Spleen (tissue), 11 donors: ENCODE measurements at regions not wholly inside any gene's neighbourhood (a gene's known extent, or its start where the extent isn't known, plus 50 kb on each side); places are given as distances from the start of the nearest gene placed in this dataset.

Source experiments
- DNase-seq: peaks from one replicate; pipeline ENCODE4 v3.0.0-alpha.2; 2020
- H3K27ac ChIP-seq, 8 donors: fragments of 200-600 bp; sonication (generic) in 7 of 8; 1 replicate in 4 of 8; 2 replicates in 4 of 8; pipeline versions ENCODE4 v1.5.0 to v1.8.0; 2016 to 2021; ENCODE audit warnings: inconsistent platforms in 4 of 8, mild to moderate bottlenecking in 4 of 8, moderate library complexity in 1 of 8
- H3K27me3 ChIP-seq, 7 donors: fragments of 200-600 bp; sonication (generic) in 6 of 7; replicated peaks in 1 of 7; 1 replicate in 4 of 7; 2 replicates in 3 of 7; pipeline versions ENCODE4 v1.5.0 to v1.8.0; 2016 to 2021; ENCODE audit warnings: inconsistent platforms in 3 of 7, mild to moderate bottlenecking in 1 of 7
- H3K36me3 ChIP-seq, 6 donors: fragments of 200-600 bp; sonication (generic) in 5 of 6; 1 replicate in 4 of 6; 2 replicates in 2 of 6; pipeline versions ENCODE4 v1.5.0 to v1.8.0; 2016 to 2021; ENCODE audit warnings: inconsistent platforms in 2 of 6
- H3K4me1 ChIP-seq, 6 donors: fragments of 200-600 bp; sonication (generic) in 5 of 6; 1 replicate in 3 of 6; 2 replicates in 3 of 6; pipeline versions ENCODE4 v1.5.0 to v1.8.0; 2016 to 2021; ENCODE audit warnings: inconsistent platforms in 3 of 6
- H3K4me3 ChIP-seq, 8 donors: fragments of 200-600 bp; sonication (generic) in 7 of 8; 1 replicate in 4 of 8; 2 replicates in 4 of 8; pipeline versions ENCODE4 v1.5.0 to v1.8.0; 2016 to 2021; ENCODE audit warnings: inconsistent platforms in 4 of 8, mild to moderate bottlenecking in 4 of 8, moderate library complexity in 2 of 8
- H3K9me3 ChIP-seq, 8 donors: fragments of 200-600 bp; sonication (generic) in 7 of 8; 1 replicate in 4 of 8; 2 replicates in 4 of 8; pipeline versions ENCODE4 v1.5.0 to v1.8.0; 2016 to 2021; ENCODE audit warnings: inconsistent platforms in 4 of 8
- POLR2A ChIP-seq, 3 donors: fragments of 450-650 bp; IDR thresholded peaks; one replicate each; pipeline ENCODE4 v1.5.1; 2017; ENCODE audit warnings: antibody characterized with exemption in 3 of 3, mild to moderate bottlenecking in 1 of 3
- POLR2AphosphoS5 ChIP-seq, 3 donors: sonication (generic); formaldehyde crosslinking; IDR thresholded peaks; one replicate each; pipeline ENCODE4 v1.5.1; 2017; ENCODE audit warnings: antibody characterized with exemption in 3 of 3
- WGBS, 5 donors: extraction: QIAGEN DNeasy Blood & Tissue Kit in 3 of 5; methylation state at CpG; one replicate each; pipeline versions ENCODE4 v1.1.5 to v1.1.7; 2013 to 2018; 5-methylcytosine and 5-hydroxymethylcytosine counted together
- intact Hi-C: fragments of 100-400 bp; cut with DNase I; formaldehyde crosslinking; loops from one replicate; pipeline ENCODE4 v1.15.0; 2023; ENCODE audit warnings: low total_unique reads
- TF ChIP-seq, protein P1 (sequence below), 11 experiments: fragments of 200-600 bp in 7 of 11; fragments of 450-650 bp in 4 of 11; sonication (generic) in 4 of 11; IDR thresholded peaks in 8 of 11; conservative IDR thresholded peaks in 3 of 11; 1 replicate in 7 of 11; 2 replicates in 4 of 11; pipeline versions ENCODE4 v1.4.0 to v1.8.0; 2016 to 2021; ENCODE audit warnings: antibody characterized with exemption in 11 of 11, inconsistent platforms in 4 of 11, mild to moderate bottlenecking in 1 of 11
- donor health status: healthy with polysubstance abuse.
- donor health status: DM: no; HTN: no; CAD: no; lungs with moderate emphysema.
- donor health status: DM: no; HTN: no; CAD: no.
- donor health status: Bipolar disorder and iron deficiency.
- donor health status: healthy.
- donor health status: DM: no; HTN: no; CAD: no.
- donor health status: DM: yes; HTN: yes; CAD: no.

DNA sequence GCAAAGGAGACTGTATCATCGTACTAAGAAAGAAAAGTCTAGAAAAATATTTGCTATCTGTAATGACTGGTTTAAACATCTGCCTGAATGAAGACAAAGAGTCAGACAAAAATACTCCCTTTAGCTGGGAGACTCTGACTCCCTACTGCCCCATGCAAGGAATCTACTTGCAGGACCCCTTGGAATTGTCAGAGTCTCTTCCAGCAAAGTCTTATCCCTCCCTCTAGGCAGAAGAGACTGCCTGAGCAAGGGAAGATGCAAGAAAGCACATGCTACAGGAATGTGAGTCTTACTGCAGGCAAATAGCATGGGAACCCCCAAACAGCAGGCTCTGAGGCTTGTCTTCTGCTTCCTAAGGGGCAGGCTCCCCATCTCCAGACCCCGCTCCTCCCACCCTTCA, 154.0 kb downstream of the KCNA5 start:
- intact Hi-C loops = no loop called here

DNA sequence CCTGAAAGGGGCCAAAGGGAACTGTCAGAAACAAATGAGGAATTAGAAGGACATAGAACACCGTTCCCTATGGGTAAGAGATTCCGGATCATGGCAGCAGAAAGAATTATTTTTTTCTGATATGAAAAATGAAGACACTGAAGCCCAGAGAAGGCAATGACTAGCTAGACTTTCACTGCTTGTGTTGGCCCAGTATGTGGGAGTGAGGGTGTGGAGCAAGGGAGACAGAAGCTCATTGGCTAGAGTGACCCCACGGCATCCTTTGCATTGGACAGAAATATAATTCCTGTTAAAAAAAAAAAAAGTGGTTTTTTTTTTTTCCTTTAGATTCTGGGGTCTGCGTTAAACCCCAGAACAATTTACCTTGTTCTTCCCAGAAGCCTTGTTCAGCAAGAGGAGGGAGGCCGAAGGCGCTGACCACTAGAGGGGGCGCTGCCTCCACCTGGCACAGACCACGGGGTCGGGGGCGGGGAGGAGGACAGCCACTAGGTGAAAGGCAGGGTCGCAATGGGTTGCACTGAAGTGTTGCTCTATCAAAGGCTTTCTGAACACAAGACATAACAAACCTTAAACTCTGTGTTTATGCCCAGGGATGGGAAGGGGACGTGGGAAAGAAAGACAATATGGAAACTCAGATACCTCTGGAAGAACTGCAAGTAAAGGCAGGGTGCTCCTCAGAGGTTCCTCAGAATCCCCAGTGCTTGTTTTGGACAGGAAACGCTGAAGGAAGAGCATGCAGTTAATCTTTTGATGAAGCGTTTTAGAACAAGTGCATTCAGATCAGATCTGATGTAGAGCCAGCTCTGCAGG, 156.8 kb downstream of the KCNA5 start:
- Histone ChIP-seq H3K27ac (peak overlapping the region in 1 of 8 donors; percentile 43), H3K27me3 (peaks cover 0 to 30% (median 0%) of the 10 kb centered on the region in 7 donors), H3K9me3 (peaks cover 0 to 4% (median 0%) of the 10 kb centered on the region in 8 donors), H3K4me1 (peaks cover 0 to 17% (median 5%) of the 10 kb centered on the region in 6 donors), H3K36me3 (no peaks in the 10 kb centered on the region), H3K4me3 (no peak overlapping the region)
- DNase-seq = peak; percentile 77
- TF ChIP-seq POLR2AphosphoS5 (IDR thresholded peaks at IDR 0.05) (peak in 1 of 3 donors; percentile 20), POLR2A (IDR thresholded peaks at IDR 0.05) (no peak)
- TF ChIP-seq, protein P1, sequence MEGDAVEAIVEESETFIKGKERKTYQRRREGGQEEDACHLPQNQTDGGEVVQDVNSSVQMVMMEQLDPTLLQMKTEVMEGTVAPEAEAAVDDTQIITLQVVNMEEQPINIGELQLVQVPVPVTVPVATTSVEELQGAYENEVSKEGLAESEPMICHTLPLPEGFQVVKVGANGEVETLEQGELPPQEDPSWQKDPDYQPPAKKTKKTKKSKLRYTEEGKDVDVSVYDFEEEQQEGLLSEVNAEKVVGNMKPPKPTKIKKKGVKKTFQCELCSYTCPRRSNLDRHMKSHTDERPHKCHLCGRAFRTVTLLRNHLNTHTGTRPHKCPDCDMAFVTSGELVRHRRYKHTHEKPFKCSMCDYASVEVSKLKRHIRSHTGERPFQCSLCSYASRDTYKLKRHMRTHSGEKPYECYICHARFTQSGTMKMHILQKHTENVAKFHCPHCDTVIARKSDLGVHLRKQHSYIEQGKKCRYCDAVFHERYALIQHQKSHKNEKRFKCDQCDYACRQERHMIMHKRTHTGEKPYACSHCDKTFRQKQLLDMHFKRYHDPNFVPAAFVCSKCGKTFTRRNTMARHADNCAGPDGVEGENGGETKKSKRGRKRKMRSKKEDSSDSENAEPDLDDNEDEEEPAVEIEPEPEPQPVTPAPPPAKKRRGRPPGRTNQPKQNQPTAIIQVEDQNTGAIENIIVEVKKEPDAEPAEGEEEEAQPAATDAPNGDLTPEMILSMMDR (IDR thresholded peaks at IDR 0.05 in 8 of 11, conservative IDR thresholded peaks at IDR 0.05 in 3 of 11) = peak in 10 of 11 experiments; percentile 14 to 75 (median 55)
- 22 to 28% (median 26%) methylated on average over 14 of the region's 14 CpGs for WGBS, 5 donors
- intact Hi-C loops = loop anchor here (10.0 kb wide), 1 partner anchor 244 kb away; no protein-coding TSS in a partner anchor

More for the DNA sequence above, 154.0 kb downstream of the KCNA5 start:
- no peak for DNase-seq
- Histone ChIP-seq H3K36me3 (no peaks in the 10 kb centered on the region), H3K9me3 (no peaks in the 10 kb centered on the region), H3K27me3 (peaks cover 0 to 30% (median 0%) of the 10 kb centered on the region in 7 donors), H3K4me3 (no peak overlapping the region), H3K4me1 (peaks cover 0 to 17% (median 5%) of the 10 kb centered on the region in 6 donors), H3K27ac (no peak overlapping the region)
- WGBS, 5 donors = 63 to 97% (median 76%) methylated on average over 2 of the region's 2 CpGs
- TF ChIP-seq, protein P1 (IDR thresholded peaks at IDR 0.05 in 8 of 11, conservative IDR thresholded peaks at IDR 0.05 in 3 of 11) = no peak
- TF ChIP-seq POLR2AphosphoS5 (IDR thresholded peaks at IDR 0.05) (no peak), POLR2A (IDR thresholded peaks at IDR 0.05) (no peak)

DNA sequence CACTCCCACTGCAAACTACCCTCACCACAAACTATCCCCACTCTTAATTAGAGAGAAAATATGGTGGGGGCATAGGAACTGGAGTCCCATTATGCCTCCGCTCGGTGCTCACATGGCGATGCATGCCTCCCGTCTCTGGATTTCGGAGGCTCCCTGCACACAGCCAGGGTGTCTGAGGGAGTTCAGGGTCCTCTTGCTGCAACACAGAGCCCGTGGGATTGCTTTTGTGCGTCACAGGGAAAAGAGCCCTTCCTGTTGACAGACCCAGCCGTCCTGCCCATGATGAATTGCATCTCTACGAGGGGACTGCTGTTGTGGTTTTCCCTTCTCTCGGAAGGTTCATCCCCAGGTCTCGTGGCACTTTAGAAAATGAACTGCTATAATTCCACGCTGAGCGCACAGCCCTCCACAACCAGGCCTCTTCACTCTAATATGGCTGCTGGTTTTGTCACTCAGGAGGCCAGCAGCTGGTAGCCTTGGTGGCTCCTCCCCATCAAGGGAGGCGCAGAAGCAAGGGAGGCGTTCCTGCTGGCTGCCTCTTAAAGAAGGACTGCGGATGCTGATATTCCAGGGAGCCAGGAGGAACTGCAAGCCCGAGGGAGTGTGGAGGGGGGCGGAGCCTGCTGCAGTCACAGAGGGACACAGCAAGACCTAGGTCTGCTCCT, 158.0 kb downstream of the KCNA5 start:
- Histone ChIP-seq H3K9me3 (peaks cover 0 to 4% (median 0%) of the 10 kb centered on the region in 8 donors), H3K27ac (peak overlapping the region in 3 of 8 donors; percentile 7 to 54 (median 43)), H3K36me3 (no peaks in the 10 kb centered on the region), H3K27me3 (peaks cover 0 to 30% (median 0%) of the 10 kb centered on the region in 7 donors), H3K4me1 (peaks cover 0 to 17% (median 5%) of the 10 kb centered on the region in 6 donors), H3K4me3 (no peak overlapping the region)
- TF ChIP-seq, protein P1 (IDR thresholded peaks at IDR 0.05 in 8 of 11, conservative IDR thresholded peaks at IDR 0.05 in 3 of 11) = no peak
- TF ChIP-seq POLR2AphosphoS5 (IDR thresholded peaks at IDR 0.05) (peak in 1 of 3 donors; percentile 39), POLR2A (IDR thresholded peaks at IDR 0.05) (no peak)
- intact Hi-C loops = loop anchor here (10.0 kb wide), 1 partner anchor 243 kb away; no protein-coding TSS in a partner anchor
- no peak for DNase-seq
- WGBS, 5 donors = 50 to 56% (median 50%) methylated on average over 18 of the region's 18 CpGs
